OCI-LY7 (cell line): ENCODE measurements at regions not wholly inside any gene's neighbourhood (a gene's known extent, or its start where the extent isn't known, plus 50 kb on each side); places are given as distances from the start of the nearest gene placed in this dataset.

Source experiments
- BruUV-seq: library from RNA; stranded (reverse); fragments of 400-500 nt; replicated peaks from 2 replicates; lab custom pipeline; 2021; lab: Mats Ljungman, UMichigan
- CTCF ChIA-PET: fragments of 300-600 bp; sonication (Branson Sonifier 250); formaldehyde crosslinking; loops from one replicate; lab custom pipeline; 2022; ENCODE audit warnings: antibody characterized with exemption; ENCODE audit not compliant: unreplicated experiment; lab: Charles Lee
- POLR2A ChIA-PET: fragments of 300-600 bp; sonication (Branson Sonifier 250); formaldehyde crosslinking; loops from one replicate; lab custom pipeline; 2022; ENCODE audit warnings: antibody characterized with exemption; lab: Charles Lee
- DNase-seq: peaks from one replicate; pipeline ENCODE4 v3.0.0-alpha.2; 2015; ENCODE audit warnings: low spot score
- H2AFZ ChIP-seq: fragments of 200-600 bp; sonication (generic), shearing (Covaris generic); 2 replicates; pipeline ENCODE4 v1.6.1; 2014; ENCODE audit warnings: mild to moderate bottlenecking, antibody characterized with exemption, low read length, moderate library complexity
- H3K27ac ChIP-seq: fragments of 200-600 bp; sonication (generic); 2 replicates; pipeline ENCODE4 v1.5.1; 2014; ENCODE audit warnings: mixed run types, low read depth, mild to moderate bottlenecking, moderate library complexity, low read length, inconsistent platforms; ENCODE audit not compliant: poor library complexity, severe bottlenecking
- H3K36me3 ChIP-seq: fragments of 200-600 bp; sonication (generic); 2 replicates; pipeline ENCODE4 v1.6.1; 2014; ENCODE audit warnings: mild to moderate bottlenecking, antibody characterized with exemption, low read length, moderate library complexity, mixed read lengths; ENCODE audit not compliant: insufficient read depth
- H3K4me1 ChIP-seq: fragments of 200-600 bp; sonication (generic); 2 replicates; pipeline ENCODE4 v1.5.1; 2014; ENCODE audit warnings: mild to moderate bottlenecking, low read length; ENCODE audit not compliant: insufficient read depth, poor library complexity, severe bottlenecking
- H3K4me2 ChIP-seq: fragments of 200-600 bp; sonication (generic); 2 replicates; pipeline ENCODE4 v1.6.1; 2014; ENCODE audit warnings: mild to moderate bottlenecking, low read length
- H3K4me3 ChIP-seq: fragments of 200-600 bp; sonication (generic); 2 replicates; pipeline ENCODE4 v1.5.1; 2014; ENCODE audit warnings: mild to moderate bottlenecking, low read depth, low read length; ENCODE audit not compliant: poor library complexity, severe bottlenecking
- H3K79me2 ChIP-seq: fragments of 200-600 bp; sonication (generic); 2 replicates; pipeline ENCODE4 v1.6.1; 2016; ENCODE audit warnings: low read depth, mild to moderate bottlenecking, low read length, moderate library complexity, mixed read lengths; ENCODE audit not compliant: insufficient read depth
- H3K9me2 ChIP-seq: fragments of 200-600 bp; sonication (generic); 2 replicates; pipeline ENCODE4 v1.6.1; 2016; ENCODE audit warnings: mild to moderate bottlenecking, low read length, mixed read lengths; ENCODE audit not compliant: insufficient read depth
- H3K9me3 ChIP-seq: fragments of 200-600 bp; sonication (generic); 2 replicates; pipeline ENCODE4 v1.6.1; 2014; ENCODE audit warnings: mild to moderate bottlenecking, mixed run types, low read length, mixed read lengths
- H4K20me1 ChIP-seq: fragments of 200-600 bp; sonication (generic); 2 replicates; pipeline ENCODE4 v1.6.1; 2014; ENCODE audit warnings: mild to moderate bottlenecking, antibody characterized with exemption, low read length, moderate library complexity, mixed read lengths; ENCODE audit not compliant: insufficient read depth
- EZH2phosphoT487 ChIP-seq: fragments of 200-600 bp; sonication (generic); IDR thresholded peaks from 2 replicates; pipeline ENCODE4 v1.6.1; 2018; ENCODE audit warnings: low read depth, borderline replicate concordance, mild to moderate bottlenecking, mixed run types, antibody characterized with exemption, low read length, moderate library complexity, mixed read lengths
- intact Hi-C: fragments of 100-400 bp; cut with micrococcal nuclease; formaldehyde crosslinking; loops from one replicate; pipeline ENCODE4 v1.10.0; 2022; ENCODE audit not compliant: unreplicated experiment
- TF ChIP-seq, protein P1 (sequence below): fragments of 200-600 bp; sonication (generic); conservative IDR thresholded peaks from 2 replicates; pipeline ENCODE4 v1.5.1; 2014; ENCODE audit warnings: mild to moderate bottlenecking, antibody characterized with exemption, low read length, moderate library complexity, mixed read lengths

DNA sequence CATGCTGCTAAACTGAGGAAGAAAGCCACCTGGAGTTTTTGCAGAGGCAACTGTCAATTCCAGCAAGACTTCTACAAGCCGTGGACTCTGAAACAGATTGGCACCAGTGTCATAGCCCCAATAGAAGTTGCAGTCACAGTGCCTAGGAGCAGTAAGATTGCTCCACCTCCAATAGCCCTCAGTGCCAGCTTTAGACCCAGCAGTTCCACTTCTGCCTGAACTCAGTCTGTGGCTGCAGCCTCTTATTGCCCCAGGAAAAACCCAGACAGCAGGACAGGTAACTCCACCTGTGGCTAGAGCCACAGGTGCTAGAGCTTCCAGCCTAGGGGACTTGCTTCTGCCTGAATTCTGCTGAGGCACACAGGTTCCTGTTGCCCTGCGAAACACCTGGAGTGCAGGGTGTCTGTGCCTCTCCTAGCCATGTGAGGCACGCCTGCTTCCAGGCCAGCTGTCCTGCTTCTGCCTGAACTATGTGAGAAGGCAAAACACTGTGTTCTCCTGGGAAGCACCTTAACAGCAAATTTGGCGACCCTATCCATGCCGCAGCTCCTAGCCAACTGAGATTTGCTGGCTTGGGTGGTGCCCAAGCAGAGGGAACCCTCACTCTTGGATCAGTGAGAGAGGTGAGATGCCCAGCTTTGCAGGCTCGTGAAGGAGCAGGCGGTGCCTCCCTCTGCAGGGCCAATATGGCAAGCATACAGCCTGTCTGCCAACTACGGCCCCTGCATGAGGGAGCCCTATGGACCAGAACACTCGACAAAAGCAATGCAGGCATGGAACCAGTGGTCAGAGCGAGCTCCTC, 607.6 kb downstream of the PCDH17 start:
- Histone ChIP-seq H3K79me2 (no peaks in the 10 kb centered on the region), H3K36me3 (no peaks in the 10 kb centered on the region), H3K9me2 (no peaks in the 10 kb centered on the region), H3K9me3 (no peaks in the 10 kb centered on the region), H3K4me3 (no peak overlapping the region), H3K4me1 (no peaks in the 10 kb centered on the region), H3K27ac (no peak overlapping the region), H3K4me2 (no peak overlapping the region), H4K20me1 (no peaks in the 10 kb centered on the region), H2AFZ (no peak overlapping the region)
- DNase-seq, result no peak
- ChIA-PET CTCF (interaction anchor here (0.6 kb wide), 1 partner anchor 464 kb away, joined by 3 read pairs; no protein-coding TSS in a partner anchor), POLR2A (interaction anchor here (0.5 kb wide), 1 partner anchor 1113 kb away, joined by 3 read pairs; no protein-coding TSS in a partner anchor)
- BruUV-seq, result no TSS peak
- TF ChIP-seq EZH2phosphoT487, result no peak
- TF ChIP-seq, protein P1, sequence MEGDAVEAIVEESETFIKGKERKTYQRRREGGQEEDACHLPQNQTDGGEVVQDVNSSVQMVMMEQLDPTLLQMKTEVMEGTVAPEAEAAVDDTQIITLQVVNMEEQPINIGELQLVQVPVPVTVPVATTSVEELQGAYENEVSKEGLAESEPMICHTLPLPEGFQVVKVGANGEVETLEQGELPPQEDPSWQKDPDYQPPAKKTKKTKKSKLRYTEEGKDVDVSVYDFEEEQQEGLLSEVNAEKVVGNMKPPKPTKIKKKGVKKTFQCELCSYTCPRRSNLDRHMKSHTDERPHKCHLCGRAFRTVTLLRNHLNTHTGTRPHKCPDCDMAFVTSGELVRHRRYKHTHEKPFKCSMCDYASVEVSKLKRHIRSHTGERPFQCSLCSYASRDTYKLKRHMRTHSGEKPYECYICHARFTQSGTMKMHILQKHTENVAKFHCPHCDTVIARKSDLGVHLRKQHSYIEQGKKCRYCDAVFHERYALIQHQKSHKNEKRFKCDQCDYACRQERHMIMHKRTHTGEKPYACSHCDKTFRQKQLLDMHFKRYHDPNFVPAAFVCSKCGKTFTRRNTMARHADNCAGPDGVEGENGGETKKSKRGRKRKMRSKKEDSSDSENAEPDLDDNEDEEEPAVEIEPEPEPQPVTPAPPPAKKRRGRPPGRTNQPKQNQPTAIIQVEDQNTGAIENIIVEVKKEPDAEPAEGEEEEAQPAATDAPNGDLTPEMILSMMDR, result no peak
- intact Hi-C loops, result no loop called here

DNA sequence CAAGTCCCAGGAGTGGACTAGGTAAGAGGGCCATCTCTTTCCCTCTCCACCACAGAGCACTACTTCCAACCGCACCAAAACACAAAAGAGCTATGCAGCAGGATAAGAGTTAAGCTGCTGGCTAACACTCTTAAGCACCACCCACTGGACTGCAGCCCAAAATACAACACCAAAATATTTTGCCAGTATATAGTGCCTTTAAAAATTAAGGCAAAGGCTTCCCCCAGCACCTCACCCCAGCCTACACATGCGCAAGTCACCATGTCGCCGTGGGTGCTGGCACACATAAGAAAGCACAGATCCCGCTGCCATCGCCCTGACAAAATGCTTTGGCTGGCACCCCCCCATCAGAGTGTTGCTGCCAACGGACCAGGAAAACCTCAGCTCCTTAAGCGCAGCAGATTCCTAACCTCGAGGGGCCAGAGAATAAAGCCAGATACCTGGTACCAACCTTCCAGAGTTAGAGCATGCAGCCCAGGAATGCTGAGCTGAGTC, 608.3 kb downstream of the PCDH17 start:
- Histone ChIP-seq H4K20me1 (no peaks in the 10 kb centered on the region), H3K4me3 (no peak overlapping the region), H3K9me3 (no peaks in the 10 kb centered on the region), H3K4me2 (no peak overlapping the region), H3K4me1 (no peaks in the 10 kb centered on the region), H3K36me3 (no peaks in the 10 kb centered on the region), H3K27ac (no peak overlapping the region), H3K9me2 (no peaks in the 10 kb centered on the region), H2AFZ (no peak overlapping the region), H3K79me2 (no peaks in the 10 kb centered on the region)
- CTCF ChIA-PET, result interaction anchor here (0.6 kb wide), 1 partner anchor 463 kb away, joined by 3 read pairs; no protein-coding TSS in a partner anchor
- intact Hi-C loops, result no loop called here
- no peak for TF ChIP-seq EZH2phosphoT487
- TF ChIP-seq, protein P1, result no peak
- POLR2A ChIA-PET, result no interaction called here
- no peak for DNase-seq
- BruUV-seq, result no TSS peak

DNA sequence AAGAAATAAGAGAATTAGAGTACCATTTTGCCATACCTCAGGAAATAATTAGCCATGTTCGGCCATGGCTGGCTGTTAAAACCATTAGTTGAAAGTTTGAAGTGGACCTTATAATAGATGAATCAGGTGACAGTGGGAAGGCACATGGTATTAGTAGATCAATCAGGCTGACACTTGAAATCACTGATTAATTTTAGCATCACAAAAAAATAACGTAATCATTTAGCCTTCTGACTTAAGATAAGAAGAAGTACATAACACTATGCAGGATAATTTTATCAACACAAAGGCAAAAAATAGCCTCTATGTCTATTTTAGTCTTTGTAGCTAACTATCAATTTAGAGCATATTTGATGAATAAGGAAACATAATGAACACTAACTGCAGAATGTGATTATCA, 615.5 kb downstream of the PCDH17 start:
- H3K4me2 ChIP-seq, result no peak overlapping the region
- intact Hi-C loops, result no loop called here
- no peak for DNase-seq
- H2AFZ ChIP-seq, result no peak overlapping the region
- H4K20me1 ChIP-seq, result no peaks in the 10 kb centered on the region
- no peak overlapping the region for H3K4me3 ChIP-seq
- H3K9me2 ChIP-seq, result no peaks in the 10 kb centered on the region
- no peaks in the 10 kb centered on the region for H3K9me3 ChIP-seq
- POLR2A ChIA-PET, result no interaction called here
- BruUV-seq, result no TSS peak
- no peaks in the 10 kb centered on the region for H3K4me1 ChIP-seq
- H3K79me2 ChIP-seq, result no peaks in the 10 kb centered on the region
- CTCF ChIA-PET, result no interaction called here
- no peaks in the 10 kb centered on the region for H3K36me3 ChIP-seq
- TF ChIP-seq EZH2phosphoT487, result no peak
- TF ChIP-seq, protein P1, result no peak
- no peak overlapping the region for H3K27ac ChIP-seq
